Pancreas (tissue), 10 donors: ENCODE measurements at regions not wholly inside any gene's neighbourhood (a gene's known extent, or its start where the extent isn't known, plus 50 kb on each side); places are given as distances from the start of the nearest gene placed in this dataset.

Source experiments
- ATAC-seq, 4 donors: fragments of 200-7000 bp; cut with Tn5 transposase; one replicate each; pipeline versions ENCODE4 v1.8.0 to v1.9.1; 2020; ENCODE audit warnings: mild to moderate bottlenecking in 4 of 4, moderate library complexity in 4 of 4
- DNase-seq, 6 donors: peaks; one replicate each; pipeline ENCODE4 v3.0.0-alpha.2; 2020
- FAIRE-seq: peaks from 2 replicates; lab custom pipeline; 2012; peaks lifted over from hg19 to GRCh38; lab: Jason Lieb, UNC
- H3K27ac ChIP-seq, 4 donors: fragments of 200-600 bp; sonication (generic); 1 replicate in 3 of 4; 2 replicates in 1 of 4; pipeline versions ENCODE4 v1.5.0 to v1.8.0; 2020
- H3K27me3 ChIP-seq, 4 donors: fragments of 200-600 bp; one replicate each; pipeline ENCODE4 v1.8.0; 2021
- H3K36me3 ChIP-seq, 3 donors: fragments of 200-600 bp; sonication (generic) in 1 of 3; one replicate each; pipeline versions ENCODE4 v1.5.0 to v1.8.0; 2020 to 2021
- H3K4me1 ChIP-seq, 3 donors: fragments of 200-600 bp; one replicate each; pipeline ENCODE4 v1.8.0; 2021
- H3K4me3 ChIP-seq, 4 donors: fragments of 200-600 bp; sonication (generic) in 2 of 4; one replicate each; pipeline versions ENCODE4 v1.5.0 to v1.8.0; 2020 to 2021
- H3K9me3 ChIP-seq, 4 donors: fragments of 200-600 bp; one replicate each; pipeline ENCODE4 v1.8.0; 2021
- WGBS, 2 donors: extraction: QIAGEN DNeasy Blood & Tissue Kit; methylation state at CpG; one replicate each; pipeline ENCODE4 v1.1.7; 2013; 5-methylcytosine and 5-hydroxymethylcytosine counted together
- intact Hi-C, 3 donors: fragments of 100-400 bp; cut with DNase I; formaldehyde crosslinking; loops; one replicate each; pipeline versions ENCODE4 v1.11.1 to v1.14.2; 2022
- TF ChIP-seq, protein P1 (sequence below), 4 donors: fragments of 200-600 bp; sonication (generic) in 3 of 4; IDR thresholded peaks; one replicate each; pipeline versions ENCODE4 v1.5.0 to v1.8.0; 2021; ENCODE audit warnings: antibody characterized with exemption in 4 of 4
- donor health status: healthy with polysubstance abuse.
- donor health status: DM: no; HTN: no; CAD: no; lungs with moderate emphysema.
- donor health status: DM: no; HTN: no; CAD: no.
- donor health status: control.
- donor health status: control.
- donor health status: Bipolar disorder and iron deficiency.
- donor health status: DM: yes; HTN: yes; CAD: no.
- donor health status: DM: no; HTN: no; CAD: no.
- donor health status: DM: no; HTN: no; CAD: no.
- donor health status: DM: yes; HTN: yes; CAD: no.

DNA sequence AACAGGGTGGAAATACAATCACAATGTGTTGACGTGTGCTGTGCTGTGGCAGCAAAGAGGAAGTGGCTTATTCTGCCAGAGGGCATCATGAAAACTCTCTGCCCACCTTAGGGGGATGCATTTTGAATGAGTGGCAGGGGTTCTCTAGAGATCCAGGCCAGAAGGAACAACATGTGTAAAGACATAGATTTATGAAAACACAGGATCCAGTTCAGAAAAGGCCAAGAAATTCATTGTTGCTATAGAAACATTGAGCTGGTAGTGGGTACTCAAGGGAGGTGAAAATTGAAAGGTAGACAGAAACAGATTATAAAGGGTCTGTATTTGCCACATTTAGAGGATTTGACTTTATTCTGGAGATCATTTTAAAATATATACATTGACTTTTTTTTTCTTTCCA, 417.7 kb downstream of the ENC1 start:
- no peaks in the 10 kb centered on the region for H3K27me3 ChIP-seq
- DNase-seq, result no peak
- no peak overlapping the region for H3K27ac ChIP-seq
- no peak for ATAC-seq
- H3K4me3 ChIP-seq, result no peak overlapping the region
- H3K4me1 ChIP-seq, result no peaks in the 10 kb centered on the region
- TF ChIP-seq, protein P1, sequence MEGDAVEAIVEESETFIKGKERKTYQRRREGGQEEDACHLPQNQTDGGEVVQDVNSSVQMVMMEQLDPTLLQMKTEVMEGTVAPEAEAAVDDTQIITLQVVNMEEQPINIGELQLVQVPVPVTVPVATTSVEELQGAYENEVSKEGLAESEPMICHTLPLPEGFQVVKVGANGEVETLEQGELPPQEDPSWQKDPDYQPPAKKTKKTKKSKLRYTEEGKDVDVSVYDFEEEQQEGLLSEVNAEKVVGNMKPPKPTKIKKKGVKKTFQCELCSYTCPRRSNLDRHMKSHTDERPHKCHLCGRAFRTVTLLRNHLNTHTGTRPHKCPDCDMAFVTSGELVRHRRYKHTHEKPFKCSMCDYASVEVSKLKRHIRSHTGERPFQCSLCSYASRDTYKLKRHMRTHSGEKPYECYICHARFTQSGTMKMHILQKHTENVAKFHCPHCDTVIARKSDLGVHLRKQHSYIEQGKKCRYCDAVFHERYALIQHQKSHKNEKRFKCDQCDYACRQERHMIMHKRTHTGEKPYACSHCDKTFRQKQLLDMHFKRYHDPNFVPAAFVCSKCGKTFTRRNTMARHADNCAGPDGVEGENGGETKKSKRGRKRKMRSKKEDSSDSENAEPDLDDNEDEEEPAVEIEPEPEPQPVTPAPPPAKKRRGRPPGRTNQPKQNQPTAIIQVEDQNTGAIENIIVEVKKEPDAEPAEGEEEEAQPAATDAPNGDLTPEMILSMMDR (IDR thresholded peaks at IDR 0.05), result no peak
- no peaks in the 10 kb centered on the region for H3K36me3 ChIP-seq
- intact Hi-C loops, result no loop called here
- 90 to 100% methylated on average over 1 of the region's 1 CpG for WGBS, 2 donors
- no peak for FAIRE-seq
- H3K9me3 ChIP-seq, result no peaks in the 10 kb centered on the region

DNA sequence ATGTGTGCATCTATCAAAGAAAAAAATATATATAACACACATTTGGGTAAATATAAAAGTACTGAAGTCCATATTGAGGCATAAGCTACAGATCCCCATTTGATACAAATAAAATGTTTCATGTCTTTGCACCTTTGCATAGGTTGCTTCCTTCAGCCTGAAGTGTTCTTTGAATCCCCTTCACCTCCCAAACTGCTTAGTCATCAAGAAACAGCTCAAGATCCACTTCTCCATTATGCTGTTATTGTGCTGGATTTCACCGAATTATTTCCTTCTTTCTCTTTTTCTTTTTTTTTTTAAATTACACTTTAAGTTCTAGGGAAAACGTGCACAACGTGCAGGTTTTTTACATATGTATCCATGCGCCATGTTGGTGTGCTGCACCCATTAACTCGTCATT, 419.1 kb downstream of the ENC1 start:
- Histone ChIP-seq H3K9me3 (no peaks in the 10 kb centered on the region), H3K27me3 (no peaks in the 10 kb centered on the region), H3K4me3 (no peak overlapping the region), H3K36me3 (no peaks in the 10 kb centered on the region), H3K4me1 (no peaks in the 10 kb centered on the region), H3K27ac (no peak overlapping the region)
- WGBS, 2 donors, result 88 to 93% methylated on average over 5 of the region's 5 CpGs
- TF ChIP-seq, protein P1 (IDR thresholded peaks at IDR 0.05), result no peak
- intact Hi-C loops, result no loop called here
- DNase-seq (no peak), ATAC-seq (no peak), FAIRE-seq (no peak)

DNA sequence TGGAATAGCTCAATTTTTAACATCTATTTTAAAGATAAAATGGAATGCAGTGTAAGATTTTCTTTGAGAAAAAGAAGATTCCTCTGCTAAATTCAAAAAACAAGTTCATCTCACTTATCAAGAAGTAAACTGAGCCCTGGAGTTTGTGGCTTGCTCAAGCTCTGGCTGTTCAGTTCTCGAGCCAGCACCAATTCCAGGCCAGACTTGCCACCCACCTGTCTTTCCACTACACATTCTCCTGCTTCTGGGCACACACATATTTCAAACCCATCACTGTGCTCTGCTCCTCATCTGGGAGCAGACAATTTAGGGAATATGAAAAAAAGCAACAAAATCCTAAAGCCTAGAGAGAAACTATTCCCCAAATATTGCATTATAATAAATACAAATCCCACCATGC, 424.5 kb downstream of the ENC1 start:
- Histone ChIP-seq H3K4me3 (no peak overlapping the region), H3K4me1 (no peaks in the 10 kb centered on the region), H3K36me3 (no peaks in the 10 kb centered on the region), H3K9me3 (no peaks in the 10 kb centered on the region), H3K27ac (no peak overlapping the region), H3K27me3 (no peaks in the 10 kb centered on the region)
- FAIRE-seq (no peak), ATAC-seq (no peak), DNase-seq (no peak)
- intact Hi-C loops, result no loop called here
- 90 to 95% methylated on average over 1 of the region's 1 CpG for WGBS, 2 donors
- TF ChIP-seq, protein P1 (IDR thresholded peaks at IDR 0.05), result no peak

DNA sequence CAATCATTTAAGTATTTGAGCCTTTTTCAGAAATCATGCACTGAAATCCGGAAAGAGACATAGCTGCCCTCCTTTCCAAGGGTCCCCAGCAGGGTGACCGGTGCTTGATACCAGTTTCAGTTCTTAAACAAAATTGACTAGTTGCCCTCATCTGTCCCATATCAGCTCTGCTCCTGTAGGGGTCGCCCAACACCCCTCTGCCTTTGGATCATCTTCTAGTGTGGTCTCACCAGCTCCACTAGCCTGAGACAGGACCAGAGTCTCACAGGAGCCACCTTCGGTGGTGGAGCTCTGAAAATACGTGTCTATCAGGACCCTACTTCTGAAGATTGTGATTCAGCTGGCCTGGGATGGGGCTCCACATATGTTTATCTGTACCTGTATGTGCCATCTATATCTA, 428.2 kb downstream of the ENC1 start:
- 74 to 87% methylated on average over 5 of the region's 5 CpGs for WGBS, 2 donors
- H3K4me3 ChIP-seq, result no peak overlapping the region
- no peak for FAIRE-seq

DNA sequence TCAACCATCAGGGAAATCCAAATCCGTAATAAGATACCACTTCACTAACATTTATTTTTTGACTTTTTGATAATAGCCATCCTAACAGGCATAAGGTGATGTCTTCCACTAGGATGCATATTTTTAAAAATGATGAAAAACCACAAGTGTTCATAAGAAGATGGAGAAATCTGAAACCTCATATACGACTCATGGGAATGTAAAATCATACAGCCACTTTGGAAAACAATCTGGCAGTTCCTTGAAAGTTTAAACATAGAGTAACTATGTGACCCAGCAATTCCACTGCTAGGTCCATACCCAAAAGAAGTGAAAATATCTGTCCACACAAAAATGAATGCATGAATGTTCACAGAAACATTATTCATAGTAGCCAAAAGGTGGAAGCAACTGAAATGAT, 431.0 kb downstream of the ENC1 start:
- no peak overlapping the region for H3K4me3 ChIP-seq
- no peaks in the 10 kb centered on the region for H3K4me1 ChIP-seq
- no peak for FAIRE-seq
- no peaks in the 10 kb centered on the region for H3K36me3 ChIP-seq
- TF ChIP-seq, protein P1 (IDR thresholded peaks at IDR 0.05), result no peak
- H3K27me3 ChIP-seq, result no peaks in the 10 kb centered on the region
- no peak overlapping the region for H3K27ac ChIP-seq
- intact Hi-C loops, result no loop called here
- no peaks in the 10 kb centered on the region for H3K9me3 ChIP-seq
- 81 to 93% methylated on average over 2 of the region's 2 CpGs for WGBS, 2 donors
- no peak for DNase-seq
- no peak for ATAC-seq

More for the DNA sequence above, 428.2 kb downstream of the ENC1 start:
- intact Hi-C loops, result no loop called here
- Histone ChIP-seq H3K4me1 (no peaks in the 10 kb centered on the region), H3K27ac (no peak overlapping the region), H3K9me3 (no peaks in the 10 kb centered on the region), H3K36me3 (no peaks in the 10 kb centered on the region), H3K27me3 (no peaks in the 10 kb centered on the region)
- DNase-seq (peak in 1 of 6 donors; percentile 57), ATAC-seq (peak in 3 of 4 donors; percentile 31 to 76 (median 59))
- TF ChIP-seq, protein P1 (IDR thresholded peaks at IDR 0.05), result peak in 1 of 4 donors; percentile 8
